ENCODE measurements at regions not wholly inside any gene's neighbourhood (a gene's known extent, or its start where the extent isn't known, plus 50 kb on each side); places are given as distances from the start of the nearest gene placed in this dataset.

- no peak overlapping the region for H3K27ac Mint-ChIP-seq
- no peak for TF ChIP-seq CTCF (IDR thresholded peaks at IDR 0.05)
- peaks cover 3% of the 10 kb centered on the region for H3K27me3 Mint-ChIP-seq
- H3K9me3 Mint-ChIP-seq: no peaks in the 10 kb centered on the region
- H3K36me3 Mint-ChIP-seq (ENCODE audit: low read depth): no peaks in the 10 kb centered on the region
- no peak for ATAC-seq
- intact Hi-C loops (cut with micrococcal nuclease): no loop called here
- H3K4me1 Mint-ChIP-seq (ENCODE audit: low read depth): no peaks in the 10 kb centered on the region
- H3K4me3 Mint-ChIP-seq: no peak overlapping the region
- ChIA-PET CTCF (no interaction called here), POLR2A (no interaction called here)
- DNase-seq: no peak
Observed at GRCh38 chr2:225781145-225781544, 381.6 kb downstream of the NYAP2 start.

- no peak for TF ChIP-seq CTCF (IDR thresholded peaks at IDR 0.05)
- ChIA-PET POLR2A (no interaction called here), CTCF (no interaction called here)
- no peaks in the 10 kb centered on the region for H3K36me3 Mint-ChIP-seq (ENCODE audit: low read depth)
- H3K4me1 Mint-ChIP-seq (ENCODE audit: low read depth): no peaks in the 10 kb centered on the region
- H3K27ac Mint-ChIP-seq: no peak overlapping the region
- no peaks in the 10 kb centered on the region for H3K9me3 Mint-ChIP-seq
- intact Hi-C loops (cut with micrococcal nuclease): no loop called here
- DNase-seq (no peak), ATAC-seq (no peak)
- H3K27me3 Mint-ChIP-seq: peaks cover 3% of the 10 kb centered on the region
- H3K4me3 Mint-ChIP-seq: no peak overlapping the region
Observed at GRCh38 chr2:225779829-225780228, 380.3 kb downstream of the NYAP2 start.

- ChIA-PET CTCF (no interaction called here), POLR2A (no interaction called here)
- no peaks in the 10 kb centered on the region for H3K36me3 Mint-ChIP-seq (ENCODE audit: low read depth)
- TF ChIP-seq CTCF (IDR thresholded peaks at IDR 0.05): no peak
- H3K27me3 Mint-ChIP-seq: peaks cover 1% of the 10 kb centered on the region
- H3K9me3 Mint-ChIP-seq: no peaks in the 10 kb centered on the region
- intact Hi-C loops (cut with micrococcal nuclease): no loop called here
- H3K4me1 Mint-ChIP-seq (ENCODE audit: low read depth): no peaks in the 10 kb centered on the region
- ATAC-seq (no peak), DNase-seq (no peak)
- H3K4me3 Mint-ChIP-seq: no peak overlapping the region
- H3K27ac Mint-ChIP-seq: no peak overlapping the region
Observed at GRCh38 chr2:225773148-225773547, 373.6 kb downstream of the NYAP2 start.

GRCh38 chr2:225771701-225772100 lies 372.2 kb downstream of the NYAP2 start:
- ChIA-PET CTCF (interaction anchor here (1.1 kb wide), 1 partner anchor 8 kb away, joined by 3 read pairs; no protein-coding TSS in a partner anchor), POLR2A (no interaction called here)
- intact Hi-C loops (cut with micrococcal nuclease): no loop called here

DNA sequence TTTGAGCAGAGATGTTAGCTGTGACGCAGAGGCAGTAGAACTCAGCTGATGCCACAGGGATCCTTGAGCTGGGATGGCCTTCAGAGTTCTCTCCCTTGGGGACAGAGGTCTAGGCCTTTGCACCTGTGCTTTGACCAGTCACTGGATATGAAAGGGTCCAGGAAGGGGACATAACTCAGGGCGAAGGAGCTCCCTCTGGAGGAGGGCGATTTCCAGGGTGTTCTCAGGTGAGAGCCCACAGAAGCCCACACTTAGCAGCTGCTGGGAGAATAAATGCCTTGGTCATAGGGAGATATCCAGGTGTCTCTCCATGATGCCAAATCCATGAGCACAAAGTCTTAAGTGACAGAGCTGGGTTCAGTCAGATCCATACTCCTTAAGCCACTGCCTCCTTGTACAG lies 369.2 kb downstream of the NYAP2 start:
- no peak overlapping the region for H3K4me3 Mint-ChIP-seq
- intact Hi-C loops (cut with micrococcal nuclease): no loop called here
- ATAC-seq: no peak
- POLR2A ChIA-PET: no interaction called here
- H3K27me3 Mint-ChIP-seq: no peaks in the 10 kb centered on the region
- H3K4me1 Mint-ChIP-seq (ENCODE audit: low read depth): no peaks in the 10 kb centered on the region
- DNase-seq: no peak
- H3K27ac Mint-ChIP-seq: no peak overlapping the region
- CTCF ChIA-PET: no interaction called here
- TF ChIP-seq CTCF (IDR thresholded peaks at IDR 0.05): no peak
- H3K9me3 Mint-ChIP-seq: no peaks in the 10 kb centered on the region
- no peaks in the 10 kb centered on the region for H3K36me3 Mint-ChIP-seq (ENCODE audit: low read depth)

More at GRCh38 chr2:225771701-225772100, 372.2 kb downstream of the NYAP2 start:
- Mint-ChIP-seq H3K4me3 (no peak overlapping the region), H3K9me3 (no peaks in the 10 kb centered on the region), H3K4me1 (ENCODE audit: low read depth) (no peaks in the 10 kb centered on the region), H3K27ac (no peak overlapping the region), H3K36me3 (ENCODE audit: low read depth) (no peaks in the 10 kb centered on the region), H3K27me3 (no peaks in the 10 kb centered on the region)
- ATAC-seq (no peak), DNase-seq (no peak)
- TF ChIP-seq CTCF (IDR thresholded peaks at IDR 0.05): no peak
